ENCODE measurements at regions not wholly inside any gene's neighbourhood (a gene's known extent, or its start where the extent isn't known, plus 50 kb on each side); places are given as distances from the start of the nearest gene placed in this dataset.

DNA sequence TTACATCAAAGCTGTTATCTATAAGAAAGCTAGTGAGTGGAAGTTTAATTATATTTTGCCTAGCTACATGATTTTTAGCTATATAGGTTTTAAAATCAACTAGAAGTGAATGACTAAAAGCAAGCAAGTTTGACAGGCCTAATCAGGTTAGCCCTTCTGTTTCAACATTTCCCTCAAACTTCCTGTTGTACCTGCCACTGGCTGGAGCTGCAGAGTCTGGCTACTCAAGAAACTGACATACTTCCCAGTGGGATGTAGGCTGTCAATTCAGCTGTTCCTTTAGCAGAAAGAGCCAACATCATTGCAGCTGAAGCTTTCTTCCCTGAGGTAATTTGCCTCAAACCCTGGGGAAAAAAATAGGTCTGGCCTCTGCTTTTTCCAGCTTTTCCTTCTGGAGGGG lies 87.1 kb upstream of the TNR start:
- H3K4me3 ChIP-seq (ENCODE audit: extremely low read depth, insufficient read depth, low read length, poor library complexity, severe bottlenecking) = no peak overlapping the region
- H3K36me3 ChIP-seq (ENCODE audit: control insufficient read depth, insufficient read depth, low read length) = no peaks in the 10 kb centered on the region
- H3K9me3 ChIP-seq (ENCODE audit: control insufficient read depth, low read length) = no peaks in the 10 kb centered on the region
- no peak overlapping the region for H3K27ac ChIP-seq (ENCODE audit: low read depth, low read length, severe bottlenecking)
- no peaks in the 10 kb centered on the region for H3K4me1 ChIP-seq (ENCODE audit: control insufficient read depth, insufficient read depth, low read length, poor library complexity, severe bottlenecking)

DNA sequence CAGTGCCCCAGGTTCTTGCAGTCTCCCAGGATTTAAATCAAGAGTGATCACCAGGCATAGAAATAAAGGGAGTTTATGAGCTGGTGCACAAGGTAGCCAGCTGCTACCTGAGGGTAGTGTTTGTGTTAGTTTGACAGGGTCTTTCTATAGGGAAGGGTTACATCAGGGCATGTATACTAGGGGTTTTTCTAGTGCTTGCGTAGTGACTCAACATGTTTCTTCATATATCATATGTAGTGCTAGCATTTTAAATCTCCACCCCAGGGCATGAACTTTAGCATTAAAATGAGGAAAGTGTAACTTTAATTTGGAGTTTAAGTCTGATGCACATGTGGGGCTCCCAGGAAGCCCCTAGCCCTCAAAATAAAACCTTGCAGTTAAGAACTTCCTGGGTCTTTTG lies 86.5 kb upstream of the TNR start:
- no CpG with 5 or more reads among the region's 1 CpG for WGBS, 2 experiments (ENCODE audit: insufficient coverage in 2 of 2)
- Histone ChIP-seq H3K36me3 (ENCODE audit: control insufficient read depth, insufficient read depth, low read length) (no peaks in the 10 kb centered on the region), H3K4me1 (ENCODE audit: control insufficient read depth, insufficient read depth, low read length, poor library complexity, severe bottlenecking) (no peaks in the 10 kb centered on the region), H3K4me3 (ENCODE audit: extremely low read depth, insufficient read depth, low read length, poor library complexity, severe bottlenecking) (no peak overlapping the region), H3K9me3 (ENCODE audit: control insufficient read depth, low read length) (no peaks in the 10 kb centered on the region), H3K27ac (ENCODE audit: low read depth, low read length, severe bottlenecking) (no peak overlapping the region)

DNA sequence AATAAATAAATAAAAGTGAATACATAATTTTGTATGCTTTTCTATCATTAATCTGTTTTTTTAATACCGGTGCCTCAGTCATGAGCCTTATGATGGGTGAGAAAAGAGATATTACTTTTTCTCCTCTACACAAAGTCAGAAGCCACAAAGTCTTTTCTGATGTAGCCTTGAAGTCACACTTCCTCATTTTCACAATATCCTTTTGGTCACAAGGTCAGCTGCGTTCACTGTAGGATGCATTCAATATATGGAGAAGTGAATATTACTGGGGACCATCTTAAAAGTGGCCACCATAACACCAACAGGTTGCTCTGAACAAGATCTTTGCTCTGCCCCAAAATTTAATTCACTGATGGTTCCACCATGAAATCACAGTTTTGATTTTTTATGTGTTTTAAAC lies 83.3 kb upstream of the TNR start:
- Histone ChIP-seq H3K4me1 (ENCODE audit: control insufficient read depth, insufficient read depth, low read length, poor library complexity, severe bottlenecking) (no peaks in the 10 kb centered on the region), H3K27ac (ENCODE audit: low read depth, low read length, severe bottlenecking) (no peak overlapping the region), H3K4me3 (ENCODE audit: extremely low read depth, insufficient read depth, low read length, poor library complexity, severe bottlenecking) (no peak overlapping the region), H3K36me3 (ENCODE audit: control insufficient read depth, insufficient read depth, low read length) (no peaks in the 10 kb centered on the region), H3K9me3 (ENCODE audit: control insufficient read depth, low read length) (no peaks in the 10 kb centered on the region)
- no CpG with 5 or more reads among the region's 2 CpGs for WGBS, 2 experiments (ENCODE audit: insufficient coverage in 2 of 2)

GRCh38 chr1:175824079-175824478 lies 80.7 kb upstream of the TNR start:
- H3K4me3 ChIP-seq (ENCODE audit: extremely low read depth, insufficient read depth, low read length, poor library complexity, severe bottlenecking) = no peak overlapping the region
- H3K9me3 ChIP-seq (ENCODE audit: control insufficient read depth, low read length) = no peaks in the 10 kb centered on the region
- 50 to 53% methylated on average over 2 to 3 of the region's 3 CpGs for WGBS, 2 experiments (ENCODE audit: insufficient coverage in 2 of 2)

DNA sequence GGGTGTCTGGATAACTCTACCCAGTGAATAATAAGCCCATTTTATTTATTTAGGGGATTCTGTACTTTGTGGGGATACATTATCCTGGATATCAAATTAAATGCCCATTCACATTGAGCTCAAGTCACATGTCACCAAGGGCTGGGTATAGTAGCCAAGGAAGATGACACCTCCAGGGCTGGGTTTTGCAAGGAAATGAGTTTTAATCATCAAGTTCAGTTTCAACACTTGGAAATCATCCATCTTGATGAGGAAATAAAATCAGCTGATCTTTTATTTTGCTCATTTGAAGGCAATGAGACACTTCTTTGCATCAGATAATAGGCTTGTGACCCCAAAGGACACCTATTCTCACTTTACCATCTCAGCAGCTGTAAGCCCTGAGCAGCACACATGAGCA lies 80.0 kb upstream of the TNR start:
- H3K9me3 ChIP-seq (ENCODE audit: control insufficient read depth, low read length) = no peaks in the 10 kb centered on the region
- H3K36me3 ChIP-seq (ENCODE audit: control insufficient read depth, insufficient read depth, low read length) = no peaks in the 10 kb centered on the region
- H3K27ac ChIP-seq (ENCODE audit: low read depth, low read length, severe bottlenecking) = no peak overlapping the region
- H3K4me1 ChIP-seq (ENCODE audit: control insufficient read depth, insufficient read depth, low read length, poor library complexity, severe bottlenecking) = no peaks in the 10 kb centered on the region
- H3K4me3 ChIP-seq (ENCODE audit: extremely low read depth, insufficient read depth, low read length, poor library complexity, severe bottlenecking) = no peak overlapping the region

More at GRCh38 chr1:175824079-175824478, 80.7 kb upstream of the TNR start:
- no peaks in the 10 kb centered on the region for H3K36me3 ChIP-seq (ENCODE audit: control insufficient read depth, insufficient read depth, low read length)
- no peaks in the 10 kb centered on the region for H3K4me1 ChIP-seq (ENCODE audit: control insufficient read depth, insufficient read depth, low read length, poor library complexity, severe bottlenecking)
- no peak overlapping the region for H3K27ac ChIP-seq (ENCODE audit: low read depth, low read length, severe bottlenecking)

DNA sequence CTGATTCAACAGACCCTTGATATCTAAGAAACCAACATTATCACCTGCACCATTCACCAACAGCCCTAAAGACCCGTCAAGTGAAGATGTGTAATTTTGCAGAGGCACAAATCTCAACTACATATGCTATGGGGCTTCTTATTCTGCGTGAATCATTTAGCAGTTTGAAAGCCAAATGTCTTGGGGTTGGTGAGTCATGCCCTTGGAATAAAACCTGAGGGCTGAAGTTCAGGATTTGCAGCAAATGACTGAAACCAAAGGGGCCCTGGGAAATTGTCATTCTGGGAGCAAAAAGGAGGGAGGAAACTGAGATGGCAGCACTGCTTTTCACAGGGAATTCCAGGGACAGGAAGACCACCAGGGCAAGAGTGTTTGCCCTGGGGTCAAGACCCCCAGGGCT lies 79.2 kb upstream of the TNR start:
- Histone ChIP-seq H3K9me3 (ENCODE audit: control insufficient read depth, low read length) (no peaks in the 10 kb centered on the region), H3K27ac (ENCODE audit: low read depth, low read length, severe bottlenecking) (no peak overlapping the region), H3K4me1 (ENCODE audit: control insufficient read depth, insufficient read depth, low read length, poor library complexity, severe bottlenecking) (no peaks in the 10 kb centered on the region), H3K4me3 (ENCODE audit: extremely low read depth, insufficient read depth, low read length, poor library complexity, severe bottlenecking) (no peak overlapping the region), H3K36me3 (ENCODE audit: control insufficient read depth, insufficient read depth, low read length) (no peaks in the 10 kb centered on the region)
- WGBS, 2 experiments (ENCODE audit: insufficient coverage in 2 of 2) = 100% methylated on average over 1 to 2 of the region's 2 CpGs

- 80% methylated on average over 1 of the region's 6 CpGs; no CpG with 5 or more reads in 1 of the 2 experiments for WGBS, 2 experiments (ENCODE audit: insufficient coverage in 2 of 2)
- Histone ChIP-seq H3K4me1 (ENCODE audit: control insufficient read depth, insufficient read depth, low read length, poor library complexity, severe bottlenecking) (no peaks in the 10 kb centered on the region), H3K36me3 (ENCODE audit: control insufficient read depth, insufficient read depth, low read length) (no peaks in the 10 kb centered on the region), H3K9me3 (ENCODE audit: control insufficient read depth, low read length) (no peaks in the 10 kb centered on the region), H3K27ac (ENCODE audit: low read depth, low read length, severe bottlenecking) (no peak overlapping the region), H3K4me3 (ENCODE audit: extremely low read depth, insufficient read depth, low read length, poor library complexity, severe bottlenecking) (no peak overlapping the region)
Observed at GRCh38 chr1:175820456-175821025, 77.1 kb upstream of the TNR start.

DNA sequence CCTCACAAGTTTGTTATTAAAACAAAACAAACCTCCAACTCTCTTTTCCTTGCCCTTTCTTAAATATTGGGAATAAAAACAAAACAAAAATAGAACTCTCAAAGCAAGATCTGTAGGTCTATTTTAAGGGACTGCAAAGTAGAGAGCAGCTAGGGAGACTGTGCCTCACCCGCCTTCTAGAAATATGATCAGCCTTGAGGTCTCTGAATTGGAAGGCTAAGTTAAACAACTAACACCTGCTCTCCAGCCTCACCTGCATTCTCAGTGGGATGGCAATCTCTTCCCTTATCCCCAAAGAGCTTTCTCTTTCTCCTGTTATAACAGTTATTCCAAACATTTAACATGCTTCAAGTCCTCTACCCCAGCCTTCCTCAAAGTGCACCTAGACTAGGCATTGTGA lies 75.5 kb upstream of the TNR start:
- Histone ChIP-seq H3K4me3 (ENCODE audit: extremely low read depth, insufficient read depth, low read length, poor library complexity, severe bottlenecking) (no peak overlapping the region), H3K27ac (ENCODE audit: low read depth, low read length, severe bottlenecking) (no peak overlapping the region), H3K36me3 (ENCODE audit: control insufficient read depth, insufficient read depth, low read length) (no peaks in the 10 kb centered on the region), H3K9me3 (ENCODE audit: control insufficient read depth, low read length) (no peaks in the 10 kb centered on the region), H3K4me1 (ENCODE audit: control insufficient read depth, insufficient read depth, low read length, poor library complexity, severe bottlenecking) (no peaks in the 10 kb centered on the region)
- 60 to 75% methylated on average over 1 of the region's 1 CpG for WGBS, 2 experiments (ENCODE audit: insufficient coverage in 2 of 2)

- no peaks in the 10 kb centered on the region for H3K9me3 ChIP-seq (ENCODE audit: control insufficient read depth, low read length)
- no peak overlapping the region for H3K4me3 ChIP-seq (ENCODE audit: extremely low read depth, insufficient read depth, low read length, poor library complexity, severe bottlenecking)
- H3K36me3 ChIP-seq (ENCODE audit: control insufficient read depth, insufficient read depth, low read length) = no peaks in the 10 kb centered on the region
- no peak overlapping the region for H3K27ac ChIP-seq (ENCODE audit: low read depth, low read length, severe bottlenecking)
- WGBS, 2 experiments (ENCODE audit: insufficient coverage in 2 of 2) = 90 to 100% methylated on average over 1 to 2 of the region's 2 CpGs
- H3K4me1 ChIP-seq (ENCODE audit: control insufficient read depth, insufficient read depth, low read length, poor library complexity, severe bottlenecking) = no peaks in the 10 kb centered on the region
Observed at GRCh38 chr1:175817445-175817844, 74.0 kb upstream of the TNR start.

DNA sequence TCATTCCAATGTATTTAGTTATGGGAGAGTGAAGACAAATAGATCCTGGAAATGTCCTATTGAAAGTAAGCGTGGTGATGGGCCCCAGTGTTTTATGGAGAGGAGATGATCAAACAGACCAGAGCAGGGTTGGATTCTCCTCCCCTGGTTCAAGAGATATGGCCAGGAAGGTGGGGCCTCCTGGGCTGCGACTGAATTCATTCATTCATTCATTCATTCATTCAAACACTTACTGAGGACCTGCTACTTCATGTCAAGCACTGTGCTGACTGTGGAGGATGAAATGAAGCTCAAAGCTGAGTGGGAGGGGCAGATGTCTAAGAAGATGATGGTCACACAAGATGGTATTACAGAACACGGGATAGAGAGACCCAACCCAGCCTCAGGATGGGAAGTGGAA lies 71.5 kb upstream of the TNR start:
- whole genome bisulfite sequencing, 2 experiments (ENCODE audit: insufficient coverage in 2 of 2) = 0 to 50% methylated on average over 1 to 2 of the region's 3 CpGs
- no peak overlapping the region for H3K27ac ChIP-seq (ENCODE audit: low read depth, low read length, severe bottlenecking)
- no peak overlapping the region for H3K4me3 ChIP-seq (ENCODE audit: extremely low read depth, insufficient read depth, low read length, poor library complexity, severe bottlenecking)
- H3K36me3 ChIP-seq (ENCODE audit: control insufficient read depth, insufficient read depth, low read length) = no peaks in the 10 kb centered on the region
- H3K4me1 ChIP-seq (ENCODE audit: control insufficient read depth, insufficient read depth, low read length, poor library complexity, severe bottlenecking) = no peaks in the 10 kb centered on the region
- H3K9me3 ChIP-seq (ENCODE audit: control insufficient read depth, low read length) = no peaks in the 10 kb centered on the region

GRCh38 chr1:175812936-175813335 lies 69.5 kb upstream of the TNR start:
- 80% methylated on average over 1 of the region's 2 CpGs; no CpG with 5 or more reads in 1 of the 2 experiments for WGBS, 2 experiments (ENCODE audit: insufficient coverage in 2 of 2)
- no peak overlapping the region for H3K27ac ChIP-seq (ENCODE audit: low read depth, low read length, severe bottlenecking)
- no peak overlapping the region for H3K4me3 ChIP-seq (ENCODE audit: extremely low read depth, insufficient read depth, low read length, poor library complexity, severe bottlenecking)

More at GRCh38 chr1:175812936-175813335, 69.5 kb upstream of the TNR start:
- no peaks in the 10 kb centered on the region for H3K9me3 ChIP-seq (ENCODE audit: control insufficient read depth, low read length)
- H3K36me3 ChIP-seq (ENCODE audit: control insufficient read depth, insufficient read depth, low read length) = no peaks in the 10 kb centered on the region
- H3K4me1 ChIP-seq (ENCODE audit: control insufficient read depth, insufficient read depth, low read length, poor library complexity, severe bottlenecking) = no peaks in the 10 kb centered on the region

All from mesodermal cell (in vitro differentiated cells).